NCI-H128 (cell line): ENCODE measurements at regions not wholly inside any gene's neighbourhood (a gene's known extent, or its start where the extent isn't known, plus 50 kb on each side); places are given as distances from the start of the nearest gene placed in this dataset.

Source experiments
- DNase-seq: peaks from one replicate; lab custom pipeline; 2025; ENCODE audit not compliant: unreplicated experiment; lab: John Stamatoyannopoulos, UW

DNA sequence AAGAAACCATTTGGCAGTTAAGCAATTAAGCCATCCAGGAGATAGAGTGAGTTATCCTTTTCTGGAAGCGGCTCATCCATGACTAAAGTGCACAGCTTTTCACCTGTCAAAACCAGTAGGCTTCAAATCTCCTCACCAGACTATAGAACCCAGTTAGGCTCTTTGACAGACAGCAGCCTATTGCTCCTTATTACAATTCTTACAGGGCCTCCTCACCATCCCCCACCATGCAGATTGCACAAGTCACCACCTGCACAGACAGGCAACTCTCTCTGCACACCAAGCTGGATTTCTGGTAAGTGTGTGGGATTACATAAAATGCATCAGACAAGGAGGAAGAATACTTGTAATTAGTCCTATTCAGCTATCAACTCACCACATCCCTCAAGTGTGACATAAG, 301.6 kb downstream of the SNX13 start:
- DNase-seq: no peak

DNA sequence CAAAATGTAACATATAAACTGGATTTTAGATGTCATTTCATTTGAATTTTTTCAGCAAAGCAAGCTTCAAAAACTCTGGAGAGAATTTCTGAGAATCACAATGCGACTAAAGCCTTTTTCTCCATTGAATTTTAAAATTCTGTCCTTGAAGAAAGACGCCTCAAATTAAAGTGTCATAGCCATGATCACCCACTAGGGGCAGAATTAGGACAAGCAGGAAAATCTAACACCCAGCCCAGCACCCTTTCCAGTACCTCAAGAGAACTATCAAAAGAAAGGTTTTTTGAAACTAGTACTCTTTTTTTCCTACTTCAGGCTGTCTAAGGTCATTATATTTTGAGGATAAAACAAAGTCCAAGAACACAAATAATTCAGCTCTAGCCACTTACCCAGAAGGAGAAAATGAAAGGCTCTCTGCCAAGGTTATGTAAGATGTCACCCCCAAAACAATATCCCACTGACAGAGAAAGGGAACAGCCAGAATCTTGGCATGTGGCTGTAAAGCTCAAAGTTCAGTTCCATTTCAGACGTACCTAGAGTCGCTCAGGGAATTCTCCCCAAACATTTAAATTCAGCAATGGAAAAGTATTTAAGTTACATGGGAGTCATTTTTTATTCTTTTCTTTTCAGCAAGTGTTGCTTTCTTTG, 299.4 kb downstream of the SNX13 start:
- DNase-seq: no peak

GRCh38 chr7:17645500-17645899, 294.8 kb downstream of the SNX13 start:
- DNase-seq: no peak

- no peak for DNase-seq
These were observed 293.9 kb downstream of the SNX13 start for GRCh38 chr7:17646253-17646956.

DNA sequence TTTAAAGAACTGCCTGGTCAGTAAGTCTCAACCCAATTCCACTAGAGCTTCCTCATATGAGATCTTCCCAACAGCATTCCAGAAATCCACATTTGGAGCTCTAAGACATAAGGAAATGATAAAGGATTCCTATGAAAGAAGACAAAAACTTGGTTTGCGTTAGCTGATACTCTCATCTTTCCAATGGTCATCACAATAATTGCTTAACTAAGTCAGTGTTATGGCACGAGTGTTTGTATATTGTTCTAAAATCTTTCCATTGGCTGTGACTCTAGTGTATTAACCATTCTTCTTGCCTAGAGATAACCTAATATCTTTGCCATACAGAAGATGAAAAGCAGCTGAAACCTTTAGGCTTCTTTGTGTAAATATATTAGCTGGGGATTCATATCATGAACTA, 289.0 kb downstream of the SNX13 start:
- no peak for DNase-seq

DNA sequence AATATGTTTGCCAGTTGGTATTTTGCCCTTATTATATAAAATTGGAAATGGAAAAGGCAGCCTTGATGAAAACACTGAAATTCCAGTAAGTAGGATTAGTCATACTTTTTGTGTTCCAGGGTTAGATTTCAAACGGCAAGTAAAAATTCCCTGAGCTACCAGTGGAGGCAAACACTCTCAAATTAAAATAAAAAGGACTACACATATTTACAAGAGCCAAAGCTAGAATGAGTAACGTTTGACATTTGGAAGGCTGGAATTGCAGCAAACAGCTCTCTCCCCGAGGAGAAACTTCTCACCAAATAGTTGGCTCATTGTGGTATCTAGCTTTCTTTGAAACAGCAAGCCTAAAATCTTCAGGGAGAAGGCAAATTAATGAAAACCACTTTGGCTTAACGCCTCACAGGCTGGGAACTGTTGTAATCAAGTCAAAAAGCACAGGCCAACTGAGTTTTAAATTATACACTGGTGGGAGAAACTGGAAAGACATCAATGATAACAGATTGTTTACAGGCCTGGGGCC, 288.4 kb downstream of the SNX13 start:
- DNase-seq: no peak

DNA sequence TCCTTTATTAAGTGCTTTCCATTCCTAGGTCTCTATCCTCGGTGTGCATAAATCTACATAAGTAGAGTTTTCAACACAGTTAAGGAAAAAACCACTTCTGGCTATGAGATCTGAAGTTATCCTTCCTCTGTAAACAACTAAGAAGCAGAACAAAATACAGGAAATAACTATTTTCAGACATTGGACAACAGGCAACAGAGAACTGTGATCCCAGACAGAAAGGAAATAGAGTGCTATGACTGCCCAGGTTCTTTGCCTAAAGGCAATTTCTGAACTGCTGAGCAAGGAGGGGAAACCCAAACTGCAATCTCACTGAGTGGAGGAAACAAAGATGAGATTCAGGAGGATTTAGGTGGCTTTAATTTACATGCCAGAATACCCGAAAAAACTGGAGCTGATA, 285.4 kb downstream of the SNX13 start:
- no peak for DNase-seq

DNA sequence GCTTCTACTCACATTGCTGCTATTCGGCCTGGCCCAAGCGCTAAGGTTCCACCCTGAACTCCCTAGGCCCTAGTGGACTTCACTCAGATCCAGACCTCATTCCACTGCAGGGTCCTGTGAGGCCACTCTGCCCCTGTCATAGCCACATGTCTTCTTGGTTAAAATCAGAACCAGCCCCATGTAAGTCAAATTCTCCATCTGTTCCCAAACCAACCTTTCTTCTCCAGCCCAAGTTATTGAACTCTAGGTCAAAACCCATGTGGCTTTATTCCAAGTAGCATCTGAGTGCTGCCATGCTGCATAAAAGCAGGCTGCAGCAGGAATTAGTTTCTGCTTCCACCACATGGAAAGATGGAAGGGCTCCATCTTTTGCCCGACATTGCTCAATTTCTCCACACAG, 281.2 kb downstream of the SNX13 start:
- no peak for DNase-seq

- no peak for DNase-seq
These were observed 280.2 kb downstream of the SNX13 start for GRCh38 chr7:17660116-17660515.

DNA sequence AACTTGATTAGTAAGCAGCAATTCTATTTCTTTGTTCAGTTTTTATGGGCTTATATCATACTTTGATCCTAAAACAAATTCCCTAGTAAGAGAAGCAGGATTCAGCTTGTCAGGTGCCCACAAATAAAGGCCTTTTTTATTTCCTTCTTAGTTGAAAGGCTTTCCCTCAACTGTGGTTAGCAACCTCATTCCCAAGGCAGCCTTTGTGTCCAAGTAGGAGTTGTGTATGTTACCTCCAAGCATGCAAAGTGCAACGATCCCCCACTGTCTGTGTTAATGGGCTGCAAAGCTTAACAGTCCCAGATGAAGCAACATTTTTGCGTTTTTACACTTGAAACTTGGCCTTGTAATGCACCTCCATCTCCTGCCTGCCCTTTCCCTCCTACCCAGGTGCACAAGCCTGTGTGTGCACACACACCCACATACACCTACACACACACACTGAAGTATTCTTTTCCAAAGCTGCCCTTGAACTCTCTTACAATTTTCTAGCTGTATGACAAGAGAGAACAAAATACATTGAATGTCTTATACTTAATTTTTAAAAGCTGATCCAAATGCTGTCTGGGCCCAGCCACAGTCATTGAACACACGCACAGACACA, 278.2 kb downstream of the SNX13 start:
- DNase-seq: no peak

- DNase-seq: no peak
These were observed 277.1 kb downstream of the SNX13 start for GRCh38 chr7:17663061-17663675.

DNA sequence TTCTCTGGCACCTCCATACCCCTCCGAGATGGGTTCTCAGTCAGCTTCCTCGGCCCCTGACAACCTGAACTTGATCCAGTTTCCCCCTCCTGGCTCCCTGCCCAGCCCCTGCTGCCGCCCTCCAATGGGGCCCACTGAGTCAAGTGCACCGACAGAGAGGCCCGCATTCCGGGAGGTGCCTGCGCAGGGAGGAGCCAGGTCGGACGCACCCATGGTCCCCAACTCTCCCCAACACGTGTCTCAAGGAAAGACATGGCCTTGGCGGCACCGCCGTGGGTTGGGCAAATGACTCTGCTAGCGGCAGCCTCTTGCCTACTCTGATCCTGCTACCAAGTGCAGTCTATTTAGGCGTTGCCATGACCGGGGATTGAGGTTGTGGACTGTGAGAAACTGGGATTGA, 275.3 kb downstream of the SNX13 start:
- no peak for DNase-seq

GRCh38 chr7:17668122-17668521, 272.2 kb downstream of the SNX13 start:
- DNase-seq: no peak

- DNase-seq: no peak
These were observed 271.1 kb downstream of the SNX13 start for GRCh38 chr7:17669204-17669603.

- no peak for DNase-seq
These were observed 268.3 kb downstream of the SNX13 start for GRCh38 chr7:17671956-17672355.

DNA sequence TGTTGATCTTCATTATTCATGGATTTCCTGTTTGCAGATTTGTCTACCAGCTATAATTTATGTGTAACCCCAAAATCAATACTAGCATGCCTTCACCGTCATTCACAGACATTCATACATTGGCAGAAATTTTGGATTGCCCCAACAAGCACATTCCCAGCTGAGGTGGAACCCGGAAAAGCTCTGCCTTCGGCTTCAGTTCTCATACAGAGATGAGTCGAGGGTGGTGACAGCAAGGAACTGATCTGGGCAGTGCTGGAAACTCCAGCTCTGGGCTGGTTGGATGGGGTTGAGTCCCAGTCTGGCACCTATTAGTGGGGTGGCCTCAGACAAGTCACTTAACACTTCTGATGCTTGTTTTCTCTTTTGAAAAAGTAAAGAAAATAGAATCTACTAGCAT, 267.5 kb downstream of the SNX13 start:
- DNase-seq: no peak

DNA sequence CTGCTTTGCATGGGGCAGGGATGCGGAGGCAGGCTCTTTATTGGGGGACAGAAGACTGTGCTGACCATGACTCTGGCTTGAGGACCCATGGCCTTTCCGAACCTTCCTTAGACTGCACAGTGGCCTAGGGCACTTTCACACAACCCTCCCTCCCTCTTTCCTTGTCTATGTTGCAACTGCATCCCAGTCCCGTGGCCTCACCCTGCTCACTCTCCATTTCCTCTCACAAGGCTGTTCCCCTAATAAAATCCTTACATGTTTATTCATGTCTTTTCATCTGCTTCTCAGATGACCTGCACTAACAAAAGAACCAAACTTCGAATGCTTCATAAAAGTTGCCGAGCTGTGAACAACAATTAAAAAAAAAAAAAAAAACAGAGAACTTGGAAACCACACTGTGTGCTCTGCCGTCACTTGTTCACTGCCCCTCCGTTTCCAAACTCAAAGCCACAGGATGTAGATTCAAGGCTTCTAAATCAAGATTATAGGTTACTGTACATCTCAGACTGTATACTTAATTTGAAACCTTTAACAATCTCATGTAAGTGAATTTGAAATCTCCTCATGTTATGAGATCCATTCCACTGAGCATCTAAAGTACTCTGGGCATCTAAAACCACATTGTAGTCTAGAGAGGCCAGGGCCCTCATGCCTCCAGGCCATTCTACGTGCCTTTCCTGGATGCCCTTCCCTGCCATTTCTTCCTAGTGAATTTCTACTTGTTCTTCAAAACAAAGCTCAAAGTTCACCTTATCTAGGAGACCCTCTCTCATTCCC, 265.9 kb downstream of the SNX13 start:
- DNase-seq: no peak

- DNase-seq: no peak
These were observed 265.2 kb downstream of the SNX13 start for GRCh38 chr7:17674943-17675608.

- DNase-seq: no peak
These were observed 262.9 kb downstream of the SNX13 start for GRCh38 chr7:17677408-17677807.

DNA sequence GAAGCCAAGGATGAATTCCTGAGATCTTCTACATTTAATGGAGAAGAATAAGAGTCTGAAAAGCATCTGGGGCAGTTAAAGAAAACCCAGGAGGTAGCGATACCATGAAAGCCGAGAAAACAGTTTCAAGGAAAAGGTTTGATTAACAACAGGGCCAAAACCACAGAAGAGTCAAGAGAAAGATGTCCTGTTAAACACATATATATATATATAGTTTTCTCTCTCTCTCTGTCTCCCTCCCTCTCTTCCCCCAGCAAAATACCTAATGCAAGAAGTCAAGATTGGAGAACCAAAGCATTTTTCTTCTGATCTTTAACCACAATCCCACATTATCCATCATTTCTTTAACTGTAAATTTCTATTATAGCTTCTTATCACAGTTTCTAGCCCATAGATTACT, 261.4 kb downstream of the SNX13 start:
- DNase-seq: no peak

GRCh38 chr7:17679458-17679857, 260.8 kb downstream of the SNX13 start:
- no peak for DNase-seq
